GM19463 (cell line): ENCODE measurements at regions not wholly inside any gene's neighbourhood (a gene's known extent, or its start where the extent isn't known, plus 50 kb on each side); places are given as distances from the start of the nearest gene placed in this dataset.
A peak's percentile ranks its signal among the peaks of the same experiment; 100 is the strongest.

Experiments
- ATAC-seq: cut with Tn5 transposase; IDR thresholded peaks from one replicate; pipeline ENCODE4 v1.9.1; 2021; ENCODE audit warnings: mild to moderate bottlenecking, moderate library complexity; ENCODE audit not compliant: unreplicated experiment

DNA sequence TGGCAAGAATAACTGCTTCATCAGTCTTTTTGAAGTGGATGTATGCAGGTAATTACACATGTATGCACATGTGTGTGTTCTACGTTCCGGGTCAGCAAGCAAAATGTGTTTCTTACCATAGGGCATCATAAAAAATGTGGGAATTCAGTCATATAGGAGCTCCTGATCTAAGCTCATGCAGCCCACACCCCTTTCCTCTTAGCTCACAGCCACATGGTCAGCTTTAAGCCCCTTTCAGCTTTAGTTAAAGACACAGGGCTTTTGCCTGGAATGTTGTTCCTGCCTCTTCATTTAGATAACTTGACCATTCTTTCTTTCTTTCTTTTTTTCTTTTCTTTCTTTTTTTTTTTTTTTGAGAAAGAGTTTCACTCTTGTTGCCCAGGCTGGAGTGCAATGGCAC lies 258.1 kb downstream of the RPS24 start:
- ATAC-seq: no peak

DNA sequence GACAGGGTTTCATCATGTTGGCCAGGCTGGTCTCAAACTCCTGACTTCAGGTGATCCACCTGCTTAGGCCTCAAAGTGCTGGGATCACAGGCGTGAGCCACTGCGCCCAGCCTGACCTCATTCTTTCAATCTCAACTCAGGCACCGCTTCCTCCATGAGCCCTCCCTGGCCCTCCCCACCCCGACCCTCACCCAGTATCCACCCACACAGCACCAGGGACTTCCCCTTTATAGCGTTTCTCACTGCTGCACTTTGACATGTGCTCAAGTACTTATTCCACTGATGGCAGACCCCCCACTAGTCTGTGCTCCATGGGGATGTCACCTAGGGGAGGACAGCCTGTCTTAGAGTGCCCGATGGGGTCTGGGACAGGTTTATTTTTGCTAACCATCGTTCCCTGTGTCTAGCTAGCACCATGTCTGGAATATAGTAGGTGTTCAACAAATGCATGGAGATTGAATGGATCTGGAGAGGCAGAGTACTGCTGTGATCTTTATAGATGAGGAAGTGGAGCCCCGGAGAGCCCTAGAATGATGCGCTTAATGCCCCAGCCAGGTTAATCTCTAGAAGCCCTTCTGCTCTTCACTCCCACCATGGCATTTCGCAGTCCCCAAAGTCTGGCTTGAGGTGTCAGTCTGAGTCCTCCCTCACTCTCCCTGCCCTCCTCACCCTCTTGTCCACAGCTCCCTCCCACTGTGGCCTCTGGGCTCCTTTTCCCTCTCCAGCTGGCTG lies 258.8 kb downstream of the RPS24 start:
- no peak for ATAC-seq

DNA sequence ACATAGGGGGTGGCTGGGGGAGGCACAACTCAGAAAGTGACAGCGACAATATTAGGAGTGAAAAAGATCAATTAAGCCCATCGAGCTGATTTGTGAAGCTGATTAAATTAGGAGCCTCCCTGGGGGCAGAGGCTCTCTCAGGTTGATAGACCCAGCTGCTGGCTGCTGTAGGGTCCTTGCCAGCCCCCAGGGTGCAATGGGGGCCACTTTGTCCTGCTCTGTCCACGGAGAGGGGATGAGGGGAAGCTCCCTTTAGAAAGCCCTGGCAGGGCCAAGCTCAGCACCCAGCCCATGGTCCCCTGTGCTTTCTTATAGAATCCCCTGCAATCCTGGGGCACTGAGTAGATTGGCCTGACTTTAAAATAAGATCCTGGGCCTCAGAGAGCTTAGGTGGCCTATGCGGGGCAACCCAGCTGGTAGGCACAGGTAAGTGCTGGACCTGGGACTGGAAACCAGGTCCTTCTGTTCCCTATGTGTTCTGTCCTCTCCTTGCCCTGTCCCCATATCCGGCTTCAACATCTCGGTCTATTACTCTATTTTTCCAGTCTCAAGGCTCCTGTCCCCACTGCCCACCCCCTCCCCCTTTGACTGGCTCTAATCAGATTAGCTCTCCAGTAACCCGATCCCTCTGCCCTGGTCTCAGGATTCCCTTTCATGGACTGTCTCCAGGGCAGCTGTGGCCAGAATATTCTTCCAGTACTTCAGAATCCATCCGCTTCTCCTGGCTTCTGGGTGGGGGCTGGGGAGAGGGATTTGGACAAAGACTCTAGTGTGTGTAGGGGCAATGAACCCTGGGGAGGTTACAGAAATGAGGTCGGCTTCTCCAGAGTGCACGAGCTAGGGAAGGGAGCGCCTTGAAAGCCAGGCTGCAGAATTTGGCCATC lies 259.6 kb downstream of the RPS24 start:
- ATAC-seq: no peak

DNA sequence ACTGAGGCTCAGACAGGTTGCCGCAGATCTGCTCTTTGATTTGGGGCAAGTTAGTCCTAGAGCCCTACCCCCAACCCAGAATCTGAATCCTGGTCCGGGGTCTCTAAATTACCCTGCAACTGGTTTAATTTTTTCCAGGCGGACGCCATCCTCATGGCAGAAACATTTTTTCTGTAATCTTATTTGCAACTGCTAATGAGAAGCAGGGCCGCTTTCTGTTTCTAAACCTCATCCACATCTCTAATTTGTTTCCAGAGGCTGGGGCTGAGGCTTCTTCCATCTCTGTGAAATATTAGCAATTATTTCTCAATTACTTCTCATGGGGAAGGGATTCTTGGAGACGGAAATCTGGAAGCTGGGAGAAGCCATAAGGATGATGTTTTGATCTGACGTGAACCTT lies 261.6 kb downstream of the RPS24 start:
- ATAC-seq: no peak

GRCh38 chr10:78296785-78297184 lies 263.1 kb downstream of the RPS24 start:
- no peak for ATAC-seq

GRCh38 chr10:78297997-78298396 lies 264.3 kb downstream of the RPS24 start:
- ATAC-seq: no peak

DNA sequence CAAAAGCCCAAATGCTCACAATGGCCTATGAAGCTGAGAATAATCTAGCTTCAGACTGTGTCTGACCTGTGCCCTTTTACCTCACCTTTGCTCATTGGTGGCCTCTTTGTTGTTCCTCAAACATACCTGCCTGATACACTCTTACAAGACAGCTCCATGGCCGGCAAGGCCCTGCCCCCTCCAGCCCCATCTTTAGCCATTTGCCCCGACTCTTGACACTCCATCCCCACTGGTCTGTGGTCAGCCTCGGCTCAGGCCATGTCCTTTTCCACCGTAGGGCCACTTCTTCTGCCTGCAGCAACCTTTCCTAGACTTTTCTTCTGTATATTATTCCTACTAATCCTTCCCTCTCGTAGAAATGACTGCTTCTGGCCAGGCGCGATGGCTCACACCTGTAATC lies 265.2 kb downstream of the RPS24 start:
- ATAC-seq: no peak

DNA sequence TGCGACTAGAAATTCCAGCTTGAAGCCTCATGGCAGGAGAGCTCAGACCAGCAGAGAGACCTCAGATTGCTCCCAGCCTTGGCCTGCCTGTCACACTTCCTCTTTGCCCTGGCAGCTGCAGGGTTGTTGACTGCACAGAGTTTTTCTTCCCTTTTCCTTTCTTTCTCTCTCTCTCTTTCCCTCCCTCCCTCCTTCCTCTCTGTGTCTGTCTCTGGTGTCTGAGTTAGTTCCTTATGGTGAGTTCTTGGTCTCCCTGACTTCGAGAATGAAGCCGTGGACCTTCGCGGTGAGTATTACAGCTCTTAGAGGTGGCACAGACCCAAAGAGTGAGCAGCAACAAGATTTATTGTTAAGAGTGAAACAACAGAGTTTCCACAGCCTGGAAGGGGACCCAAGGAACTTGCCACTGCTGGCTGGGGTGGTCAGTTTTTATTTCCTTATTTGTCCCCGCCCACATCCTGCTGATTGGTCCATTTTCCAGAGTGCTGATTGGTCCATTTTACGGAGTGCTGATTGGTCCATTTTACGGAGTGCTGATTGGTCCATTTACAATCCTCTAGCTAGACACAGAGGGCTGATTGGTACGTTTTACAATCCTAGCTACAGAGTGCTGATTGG lies 266.3 kb downstream of the RPS24 start:
- no peak for ATAC-seq

GRCh38 chr10:78300526-78300925 lies 266.9 kb downstream of the RPS24 start:
- no peak for ATAC-seq

DNA sequence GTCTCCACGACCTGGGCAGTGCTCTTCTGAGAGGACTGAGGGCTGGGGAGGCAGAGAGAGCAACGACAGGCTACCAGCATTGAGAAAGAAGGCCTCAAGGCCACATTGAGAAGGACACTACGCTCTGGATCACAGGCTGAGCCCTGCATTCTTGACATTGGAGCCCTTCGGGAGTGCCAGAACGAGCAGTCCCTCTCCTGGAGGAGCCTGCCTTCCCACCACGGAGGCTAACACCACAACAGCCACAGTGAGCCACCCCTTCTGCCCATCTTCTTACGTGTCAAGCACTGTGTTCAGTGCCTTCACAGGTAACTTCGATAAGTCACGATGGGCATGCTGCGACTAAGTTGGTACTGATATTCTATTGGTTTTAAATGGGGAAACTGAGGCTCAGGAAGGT lies 267.8 kb downstream of the RPS24 start:
- ATAC-seq: no peak

- no peak for ATAC-seq
Observed at GRCh38 chr10:78301891-78302738, 268.5 kb downstream of the RPS24 start.

DNA sequence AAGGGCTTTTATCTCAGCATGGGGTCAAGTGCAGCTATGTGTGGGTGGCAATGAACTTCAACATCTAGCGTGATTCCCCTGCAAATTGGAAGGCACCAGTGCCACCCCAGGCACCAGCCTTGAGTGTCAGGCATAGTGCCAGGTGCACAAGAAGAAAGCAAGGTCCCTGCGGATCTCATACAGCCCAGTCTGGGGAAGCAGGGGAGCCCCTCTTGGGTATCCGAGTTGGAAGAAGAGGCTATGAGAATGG lies 269.0 kb downstream of the RPS24 start:
- no peak for ATAC-seq

DNA sequence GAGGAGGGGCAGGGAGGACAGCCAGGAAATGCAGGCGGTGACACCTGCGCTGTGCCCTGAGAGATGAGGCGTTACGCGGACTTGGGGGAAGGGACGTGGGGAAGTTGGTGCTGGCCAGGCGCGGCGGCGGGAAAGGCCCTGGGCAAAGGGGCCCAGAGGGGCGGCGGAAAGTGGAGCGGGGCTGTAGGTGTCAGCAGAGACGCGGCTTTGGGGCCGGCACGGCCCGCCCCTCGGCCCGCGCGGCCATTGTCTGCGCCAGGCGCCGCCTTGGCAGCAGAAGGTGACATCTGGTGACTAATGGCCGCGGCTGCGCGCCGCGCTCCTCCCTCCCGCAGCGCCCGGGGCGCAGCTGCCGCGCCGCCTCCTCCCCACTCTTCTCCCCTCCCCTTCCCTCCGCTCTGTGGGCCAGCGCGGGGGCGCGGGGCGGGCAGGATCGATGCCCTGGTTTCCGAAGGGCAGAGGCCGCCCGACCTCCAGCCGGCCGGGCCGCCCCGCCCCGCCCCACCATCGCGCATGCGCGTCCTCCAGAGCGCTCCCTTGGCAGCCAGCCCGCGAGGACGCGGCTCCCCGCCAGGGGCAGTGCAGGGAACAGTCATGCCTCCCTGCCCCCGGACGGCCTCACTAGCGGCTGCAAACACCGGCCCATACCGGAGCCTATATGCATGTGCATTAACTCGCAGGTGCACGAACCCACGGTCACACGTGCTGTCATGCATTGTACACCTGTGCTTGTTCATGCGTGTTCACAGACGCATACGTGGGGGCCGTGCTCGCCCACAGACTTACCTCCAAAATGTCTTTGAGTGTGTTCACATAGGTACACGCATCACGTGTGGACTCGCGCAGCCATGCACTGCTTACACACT lies 269.6 kb downstream of the RPS24 start:
- peak; percentile 86 for ATAC-seq

- ATAC-seq: no peak
Observed at GRCh38 chr10:78304091-78305045, 270.7 kb downstream of the RPS24 start.

GRCh38 chr10:78305311-78305710 lies 271.6 kb downstream of the RPS24 start:
- ATAC-seq: no peak

- no peak for ATAC-seq
Observed at GRCh38 chr10:78306358-78306757, 272.7 kb downstream of the RPS24 start.

DNA sequence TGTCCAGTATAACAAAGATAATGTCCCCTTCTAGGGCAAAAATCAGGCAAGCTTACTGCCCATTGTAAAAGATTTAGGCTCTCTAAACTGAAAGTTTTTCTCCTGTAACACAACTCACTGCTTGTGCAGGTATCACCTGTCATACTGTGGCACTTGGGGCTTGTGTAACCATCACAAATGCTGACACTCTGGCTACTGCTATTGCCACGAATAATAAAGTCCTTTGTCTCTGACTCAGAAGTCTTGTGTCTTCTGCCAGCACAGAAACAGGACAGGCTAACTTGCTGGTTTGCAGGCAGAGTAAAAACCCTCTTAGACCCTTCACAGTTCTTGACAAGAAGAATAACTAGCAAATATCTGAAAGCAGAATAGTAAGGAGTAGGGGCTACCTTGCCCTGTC lies 273.9 kb downstream of the RPS24 start:
- no peak for ATAC-seq

DNA sequence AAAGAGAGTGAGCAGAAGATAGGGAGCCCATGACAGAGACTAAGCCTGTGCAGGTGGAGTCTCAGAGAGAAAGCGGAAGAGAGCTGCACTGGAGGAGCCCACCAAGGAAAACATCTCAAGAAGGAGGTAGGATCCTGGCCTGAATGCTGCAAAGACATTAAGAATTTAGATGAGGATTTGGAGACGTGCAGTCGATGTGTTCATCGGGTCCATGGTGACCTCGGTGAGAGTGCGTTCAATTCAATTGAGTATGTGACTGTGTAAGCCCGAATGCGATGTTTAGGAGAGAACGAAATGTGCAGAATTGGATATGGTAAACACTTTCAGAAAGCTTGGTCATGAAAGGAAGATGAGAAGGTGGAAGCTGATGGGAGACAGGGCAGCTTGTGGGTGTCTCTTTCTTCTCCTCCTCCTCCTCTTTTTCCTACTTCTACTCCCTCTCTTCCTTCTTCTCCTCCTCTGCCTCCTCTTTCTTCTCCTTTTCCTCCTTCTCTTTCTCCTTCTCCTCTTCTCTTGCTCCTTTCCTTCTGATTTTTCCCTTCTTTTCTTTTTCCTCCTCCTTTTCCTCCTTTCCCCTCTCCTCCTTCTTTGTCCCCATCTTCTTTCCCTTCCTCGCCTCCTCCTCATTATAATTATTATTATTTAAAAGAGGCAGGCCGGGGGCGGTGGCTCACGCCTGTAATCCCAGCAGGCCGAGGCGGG lies 276.0 kb downstream of the RPS24 start:
- no peak for ATAC-seq
